ENCODE measurements at regions not wholly inside any gene's neighbourhood (a gene's known extent, or its start where the extent isn't known, plus 50 kb on each side); places are given as distances from the start of the nearest gene placed in this dataset.

DNA sequence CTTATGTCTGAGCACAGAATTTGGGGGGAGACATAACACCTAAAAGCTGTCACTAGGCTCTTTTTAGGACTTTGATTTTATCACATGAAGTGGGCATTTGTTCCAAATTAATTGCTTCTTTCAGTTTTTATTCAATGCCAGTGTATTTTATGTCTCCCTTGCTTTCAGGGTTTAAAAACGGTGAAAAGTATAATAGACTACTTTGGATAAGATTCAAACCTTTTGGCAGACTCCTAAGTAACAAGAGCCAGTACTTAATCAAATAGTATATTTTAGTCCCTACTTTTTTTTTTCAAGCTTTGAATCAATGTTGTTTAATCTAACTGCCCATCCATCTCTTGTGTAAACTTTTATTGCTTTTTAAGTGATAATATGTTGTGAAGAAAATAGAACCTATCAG, 847.2 kb upstream of the DPPA4 start:
- Mint-ChIP-seq H3K4me1 (ENCODE audit: low read depth) (no peaks in the 10 kb centered on the region), H3K36me3 (ENCODE audit: low read depth) (no peaks in the 10 kb centered on the region), H3K27me3 (no peaks in the 10 kb centered on the region), H3K4me3 (no peak overlapping the region), H3K9me3 (peaks cover 12% of the 10 kb centered on the region), H3K27ac (no peak overlapping the region)
- intact Hi-C loops (cut with micrococcal nuclease), result no loop called here

DNA sequence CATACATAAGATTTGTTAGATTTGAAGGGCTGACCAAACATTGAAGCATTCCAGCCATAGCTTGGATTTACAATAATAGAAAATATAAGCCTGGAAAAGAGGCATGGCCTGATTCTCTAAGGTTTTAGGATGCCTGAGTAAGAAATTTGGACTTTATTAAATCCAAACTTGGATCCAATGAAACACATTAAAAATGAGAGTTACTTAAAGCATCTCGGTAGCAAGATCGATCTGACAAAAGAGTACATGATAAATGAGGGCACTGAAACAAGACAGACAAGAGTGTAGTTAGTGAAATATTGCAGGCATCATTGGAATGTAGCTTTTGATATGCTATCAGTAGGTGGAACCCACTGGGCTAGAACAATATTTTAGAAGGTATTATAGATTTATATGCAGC, 855.7 kb upstream of the DPPA4 start:
- H3K27me3 Mint-ChIP-seq, result no peaks in the 10 kb centered on the region
- intact Hi-C loops (cut with micrococcal nuclease), result no loop called here
- no peaks in the 10 kb centered on the region for H3K4me1 Mint-ChIP-seq (ENCODE audit: low read depth)
- no peak overlapping the region for H3K4me3 Mint-ChIP-seq
- no peaks in the 10 kb centered on the region for H3K36me3 Mint-ChIP-seq (ENCODE audit: low read depth)
- peaks cover 3% of the 10 kb centered on the region for H3K9me3 Mint-ChIP-seq
- no peak overlapping the region for H3K27ac Mint-ChIP-seq

GRCh38 chr3:110198717-110199587, 861.6 kb upstream of the DPPA4 start:
- intact Hi-C loops (cut with micrococcal nuclease), result no loop called here
- Mint-ChIP-seq H3K4me3 (no peak overlapping the region), H3K27ac (no peak overlapping the region), H3K36me3 (ENCODE audit: low read depth) (no peaks in the 10 kb centered on the region), H3K9me3 (peaks cover 17% of the 10 kb centered on the region), H3K27me3 (no peaks in the 10 kb centered on the region), H3K4me1 (ENCODE audit: low read depth) (no peaks in the 10 kb centered on the region)

- peaks cover 23% of the 10 kb centered on the region for H3K9me3 Mint-ChIP-seq
- no peak overlapping the region for H3K4me3 Mint-ChIP-seq
- no peaks in the 10 kb centered on the region for H3K36me3 Mint-ChIP-seq (ENCODE audit: low read depth)
- intact Hi-C loops (cut with micrococcal nuclease), result no loop called here
- H3K4me1 Mint-ChIP-seq (ENCODE audit: low read depth), result no peaks in the 10 kb centered on the region
- H3K27ac Mint-ChIP-seq, result no peak overlapping the region
- H3K27me3 Mint-ChIP-seq, result no peaks in the 10 kb centered on the region
Observed at GRCh38 chr3:110199588-110199943, 862.2 kb upstream of the DPPA4 start.

GRCh38 chr3:110210086-110210660, 861.4 kb upstream of the NECTIN3 start:
- Mint-ChIP-seq H3K27ac (no peak overlapping the region), H3K4me1 (ENCODE audit: low read depth) (no peaks in the 10 kb centered on the region), H3K36me3 (ENCODE audit: low read depth) (no peaks in the 10 kb centered on the region), H3K27me3 (no peaks in the 10 kb centered on the region), H3K9me3 (peaks cover under 1% of the 10 kb centered on the region), H3K4me3 (no peak overlapping the region)
- intact Hi-C loops (cut with micrococcal nuclease), result no loop called here

DNA sequence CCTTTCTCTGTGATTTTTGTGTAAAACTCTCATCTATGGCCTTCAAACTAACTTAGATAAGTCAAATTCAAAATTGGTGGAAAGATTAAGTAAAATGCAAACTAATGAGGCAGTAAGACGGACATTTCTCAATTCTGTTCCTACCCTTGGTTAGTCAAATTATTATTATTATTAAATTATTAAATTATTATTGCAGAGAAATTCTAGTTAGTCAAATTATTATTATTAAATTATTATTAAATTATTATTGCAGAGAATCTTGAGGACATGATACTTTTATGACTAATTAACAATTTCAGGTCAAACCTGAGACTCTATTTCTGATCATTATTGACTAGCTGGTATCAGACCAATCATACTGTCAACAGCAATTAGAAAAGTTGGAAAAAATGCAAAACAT, 845.0 kb upstream of the NECTIN3 start:
- no peak overlapping the region for H3K4me3 Mint-ChIP-seq
- H3K9me3 Mint-ChIP-seq, result peaks cover 11% of the 10 kb centered on the region
- H3K27ac Mint-ChIP-seq, result no peak overlapping the region
- intact Hi-C loops (cut with micrococcal nuclease), result no loop called here
- no peaks in the 10 kb centered on the region for H3K27me3 Mint-ChIP-seq
- no peaks in the 10 kb centered on the region for H3K4me1 Mint-ChIP-seq (ENCODE audit: low read depth)
- H3K36me3 Mint-ChIP-seq (ENCODE audit: low read depth), result no peaks in the 10 kb centered on the region

GRCh38 chr3:110227991-110228390, 843.6 kb upstream of the NECTIN3 start:
- Mint-ChIP-seq H3K4me1 (ENCODE audit: low read depth) (no peaks in the 10 kb centered on the region), H3K36me3 (ENCODE audit: low read depth) (no peaks in the 10 kb centered on the region), H3K9me3 (peaks cover 11% of the 10 kb centered on the region), H3K27me3 (no peaks in the 10 kb centered on the region), H3K4me3 (no peak overlapping the region), H3K27ac (no peak overlapping the region)
- intact Hi-C loops (cut with micrococcal nuclease), result no loop called here

- Mint-ChIP-seq H3K4me3 (no peak overlapping the region), H3K36me3 (ENCODE audit: low read depth) (no peaks in the 10 kb centered on the region), H3K9me3 (no peaks in the 10 kb centered on the region), H3K4me1 (ENCODE audit: low read depth) (no peaks in the 10 kb centered on the region), H3K27me3 (no peaks in the 10 kb centered on the region), H3K27ac (no peak overlapping the region)
- intact Hi-C loops (cut with micrococcal nuclease), result no loop called here
Observed at GRCh38 chr3:110234831-110235230, 836.8 kb upstream of the NECTIN3 start.

- intact Hi-C loops (cut with micrococcal nuclease), result no loop called here
- H3K4me1 Mint-ChIP-seq (ENCODE audit: low read depth), result no peaks in the 10 kb centered on the region
- no peak overlapping the region for H3K4me3 Mint-ChIP-seq
- H3K27me3 Mint-ChIP-seq, result no peaks in the 10 kb centered on the region
- no peaks in the 10 kb centered on the region for H3K9me3 Mint-ChIP-seq
- no peaks in the 10 kb centered on the region for H3K36me3 Mint-ChIP-seq (ENCODE audit: low read depth)
- H3K27ac Mint-ChIP-seq, result no peak overlapping the region
Observed at GRCh38 chr3:110236976-110237610, 834.5 kb upstream of the NECTIN3 start.

GRCh38 chr3:110243081-110243480, 828.5 kb upstream of the NECTIN3 start:
- H3K9me3 Mint-ChIP-seq, result peaks cover 15% of the 10 kb centered on the region
- no peaks in the 10 kb centered on the region for H3K4me1 Mint-ChIP-seq (ENCODE audit: low read depth)
- intact Hi-C loops (cut with micrococcal nuclease), result no loop called here
- H3K36me3 Mint-ChIP-seq (ENCODE audit: low read depth), result no peaks in the 10 kb centered on the region
- H3K27me3 Mint-ChIP-seq, result no peaks in the 10 kb centered on the region
- H3K27ac Mint-ChIP-seq, result no peak overlapping the region
- H3K4me3 Mint-ChIP-seq, result no peak overlapping the region

DNA sequence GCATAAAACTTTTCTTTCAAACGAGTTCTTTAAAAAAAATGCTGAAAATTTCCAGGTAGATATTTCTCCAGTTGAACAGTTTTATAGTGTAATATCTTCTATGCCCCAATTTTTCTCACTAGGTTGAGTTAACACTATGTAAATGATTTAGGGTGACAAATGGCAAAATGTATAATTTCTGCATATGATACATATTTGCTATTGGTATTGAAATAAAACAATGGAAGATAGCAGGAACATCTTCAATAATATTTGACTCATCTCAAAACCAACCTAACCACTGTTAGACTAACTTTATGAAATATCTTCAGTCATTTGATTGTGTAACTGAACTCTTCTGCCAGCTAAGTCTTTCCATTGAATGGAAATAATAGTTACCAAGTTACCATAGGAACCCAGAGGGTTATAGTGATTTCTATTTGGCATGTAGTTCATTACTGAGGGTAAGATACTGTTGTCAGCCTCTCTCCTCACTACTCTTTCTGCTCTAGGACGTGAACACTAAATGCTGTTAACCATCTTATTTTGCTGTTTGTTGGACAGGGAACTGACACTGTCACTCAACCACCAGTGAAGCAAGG, 824.7 kb upstream of the NECTIN3 start:
- no peak overlapping the region for H3K27ac Mint-ChIP-seq
- no peak overlapping the region for H3K4me3 Mint-ChIP-seq
- H3K9me3 Mint-ChIP-seq, result peaks cover 15% of the 10 kb centered on the region
- intact Hi-C loops (cut with micrococcal nuclease), result no loop called here
- H3K4me1 Mint-ChIP-seq (ENCODE audit: low read depth), result no peaks in the 10 kb centered on the region
- H3K36me3 Mint-ChIP-seq (ENCODE audit: low read depth), result no peaks in the 10 kb centered on the region
- H3K27me3 Mint-ChIP-seq, result no peaks in the 10 kb centered on the region

DNA sequence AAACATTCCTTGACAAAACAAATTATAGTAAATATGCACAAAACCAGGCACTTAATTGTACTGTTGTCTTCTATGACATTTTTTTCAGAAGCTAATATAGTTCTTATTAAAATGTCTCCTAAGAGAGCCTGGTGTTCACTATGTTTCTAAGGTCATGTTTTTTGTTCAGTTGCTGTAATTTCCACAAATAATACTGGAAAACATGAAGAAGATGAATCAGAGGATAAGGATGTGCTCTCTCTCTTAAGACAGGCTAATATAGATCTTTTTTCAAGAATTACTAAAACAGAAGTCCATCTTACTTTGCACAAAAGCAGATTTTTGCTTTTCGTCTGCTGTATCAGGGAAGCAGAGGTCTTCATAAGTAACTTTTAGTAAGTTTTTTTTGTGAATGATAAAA, 823.0 kb upstream of the NECTIN3 start:
- H3K27me3 Mint-ChIP-seq, result no peaks in the 10 kb centered on the region
- peaks cover 15% of the 10 kb centered on the region for H3K9me3 Mint-ChIP-seq
- H3K36me3 Mint-ChIP-seq (ENCODE audit: low read depth), result no peaks in the 10 kb centered on the region
- no peak overlapping the region for H3K27ac Mint-ChIP-seq
- intact Hi-C loops (cut with micrococcal nuclease), result no loop called here
- no peaks in the 10 kb centered on the region for H3K4me1 Mint-ChIP-seq (ENCODE audit: low read depth)
- no peak overlapping the region for H3K4me3 Mint-ChIP-seq

DNA sequence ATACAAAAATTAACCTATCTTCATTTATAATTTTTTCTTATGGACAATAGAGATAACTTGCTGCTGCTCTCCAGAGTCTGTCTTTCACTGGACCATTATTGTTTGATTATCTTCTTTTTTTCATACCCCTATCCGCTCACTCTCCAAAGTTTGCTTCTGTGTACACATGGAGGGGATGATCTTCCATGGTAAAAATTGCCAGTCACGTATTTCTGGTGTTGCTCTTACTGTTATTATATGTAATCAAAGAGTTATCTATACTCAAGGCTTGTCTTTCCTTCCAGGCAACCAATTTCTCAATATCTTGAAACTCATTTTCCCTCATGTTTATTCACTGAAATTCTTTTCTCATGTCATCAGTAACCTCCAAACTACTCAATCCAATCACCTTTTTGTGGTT, 817.8 kb upstream of the NECTIN3 start:
- no peak overlapping the region for H3K4me3 Mint-ChIP-seq
- no peaks in the 10 kb centered on the region for H3K27me3 Mint-ChIP-seq
- no peaks in the 10 kb centered on the region for H3K4me1 Mint-ChIP-seq (ENCODE audit: low read depth)
- no peak overlapping the region for H3K27ac Mint-ChIP-seq
- intact Hi-C loops (cut with micrococcal nuclease), result no loop called here
- H3K36me3 Mint-ChIP-seq (ENCODE audit: low read depth), result no peaks in the 10 kb centered on the region
- H3K9me3 Mint-ChIP-seq, result peaks cover 8% of the 10 kb centered on the region

DNA sequence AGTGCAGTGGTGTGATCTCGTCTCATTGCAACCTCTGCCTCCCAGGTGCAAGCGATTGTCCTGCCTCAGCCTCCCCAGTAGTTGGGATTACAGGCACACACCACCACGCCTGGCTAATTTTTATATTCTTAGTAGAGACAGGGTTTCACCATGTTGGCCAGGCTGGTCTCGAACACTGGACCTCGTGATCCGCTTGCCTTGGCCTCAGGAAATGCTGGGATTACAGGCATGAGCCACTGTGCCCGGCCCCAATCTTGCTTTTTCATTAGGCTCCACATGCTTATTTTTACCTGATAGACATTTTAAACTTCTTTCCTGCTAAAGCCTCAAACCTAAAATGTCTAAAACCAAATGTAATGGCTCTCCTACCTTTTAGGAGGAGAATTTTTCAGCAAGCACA, 817.0 kb upstream of the NECTIN3 start:
- H3K36me3 Mint-ChIP-seq (ENCODE audit: low read depth), result no peaks in the 10 kb centered on the region
- peaks cover 8% of the 10 kb centered on the region for H3K9me3 Mint-ChIP-seq
- H3K27ac Mint-ChIP-seq, result no peak overlapping the region
- no peaks in the 10 kb centered on the region for H3K27me3 Mint-ChIP-seq
- H3K4me3 Mint-ChIP-seq, result no peak overlapping the region
- intact Hi-C loops (cut with micrococcal nuclease), result no loop called here
- no peaks in the 10 kb centered on the region for H3K4me1 Mint-ChIP-seq (ENCODE audit: low read depth)
